H9 (cell line): ENCODE measurements at regions not wholly inside any gene's neighbourhood (a gene's known extent, or its start where the extent isn't known, plus 50 kb on each side); places are given as distances from the start of the nearest gene placed in this dataset.

Experiments
- DNase-seq: peaks from one replicate; pipeline ENCODE4 v3.0.0-alpha.2; 2017
- H2AFZ ChIP-seq: one replicate; pipeline ENCODE4 v1.6.1; 2013; ENCODE audit warnings: mild to moderate bottlenecking, low read length, control low read depth, moderate library complexity
- H2AK5ac ChIP-seq: 2 replicates; pipeline ENCODE4 v1.6.1; 2013; ENCODE audit warnings: low read length, control low read depth, mixed read lengths; ENCODE audit not compliant: insufficient read length
- H2BK120ac ChIP-seq: one replicate; pipeline ENCODE4 v1.6.1; 2013; ENCODE audit warnings: low read depth, mild to moderate bottlenecking, low read length, control low read depth, inconsistent platforms; ENCODE audit not compliant: poor library complexity, severe bottlenecking
- H2BK12ac ChIP-seq: 2 replicates; pipeline ENCODE4 v1.6.1; 2013; ENCODE audit warnings: low read length, control low read depth, mixed read lengths, low read depth; ENCODE audit not compliant: insufficient read length
- H2BK15ac ChIP-seq: 2 replicates; pipeline ENCODE4 v1.6.1; 2013; ENCODE audit warnings: low read depth, low read length, control low read depth
- H2BK20ac ChIP-seq: one replicate; pipeline ENCODE4 v1.6.1; 2013; ENCODE audit warnings: low read depth, mild to moderate bottlenecking, low read length, control low read depth, inconsistent platforms; ENCODE audit not compliant: poor library complexity, severe bottlenecking
- H2BK5ac ChIP-seq: 2 replicates; pipeline ENCODE4 v1.6.1; 2013; ENCODE audit warnings: low read length, control low read depth, mixed read lengths; ENCODE audit not compliant: insufficient read length
- H3K14ac ChIP-seq: 2 replicates; pipeline ENCODE4 v1.6.1; 2013; ENCODE audit warnings: low read length, control low read depth; ENCODE audit not compliant: insufficient read depth
- H3K18ac ChIP-seq: 2 replicates; pipeline ENCODE4 v1.6.1; 2013; ENCODE audit warnings: low read depth, mild to moderate bottlenecking, mixed read lengths, low read length, control low read depth; ENCODE audit not compliant: insufficient read length
- H3K23ac ChIP-seq: 2 replicates; pipeline ENCODE4 v1.6.1; 2013; ENCODE audit warnings: low read length, control low read depth, mixed read lengths, low read depth; ENCODE audit not compliant: insufficient read length
- H3K23me2 ChIP-seq: 2 replicates; pipeline ENCODE4 v1.6.1; 2013; ENCODE audit warnings: low read depth, mild to moderate bottlenecking, mixed read lengths, low read length, control low read depth; ENCODE audit not compliant: insufficient read length, poor library complexity, severe bottlenecking
- H3K27ac ChIP-seq: 2 replicates; pipeline ENCODE4 v1.5.1; 2013; ENCODE audit warnings: low read length, control low read depth, mixed read lengths, low read depth; ENCODE audit not compliant: insufficient read length
- H3K27me3 ChIP-seq: 2 replicates; pipeline ENCODE4 v1.6.1; 2013; ENCODE audit warnings: low read length, control low read depth, inconsistent platforms; ENCODE audit not compliant: insufficient read depth
- H3K4ac ChIP-seq: 2 replicates; pipeline ENCODE4 v1.6.1; 2013; ENCODE audit warnings: low read depth, mild to moderate bottlenecking, control low read depth, inconsistent platforms, low read length, moderate library complexity
- H3K4me1 ChIP-seq: 2 replicates; pipeline ENCODE4 v1.6.1; 2013; ENCODE audit warnings: low read length, control low read depth, inconsistent platforms; ENCODE audit not compliant: insufficient read depth
- H3K4me2 ChIP-seq: 2 replicates; pipeline ENCODE4 v1.6.1; 2013; ENCODE audit warnings: low read length, control low read depth, mixed read lengths; ENCODE audit not compliant: insufficient read length, insufficient read depth
- H3K56ac ChIP-seq: 2 replicates; pipeline ENCODE4 v1.6.1; 2013; ENCODE audit warnings: low read depth, mild to moderate bottlenecking, mixed read lengths, low read length, control low read depth; ENCODE audit not compliant: insufficient read length
- H3K79me1 ChIP-seq: 2 replicates; pipeline ENCODE4 v1.6.1; 2013; ENCODE audit warnings: low read depth, mild to moderate bottlenecking, moderate library complexity, low read length, control low read depth, inconsistent platforms; ENCODE audit not compliant: insufficient read depth, poor library complexity, severe bottlenecking
- H3K79me2 ChIP-seq: 2 replicates; pipeline ENCODE4 v1.6.1; 2013; ENCODE audit warnings: low read length, control low read depth, inconsistent platforms; ENCODE audit not compliant: insufficient read depth
- H3K9ac ChIP-seq: 2 replicates; pipeline ENCODE4 v1.6.1; 2013; ENCODE audit warnings: low read length, control low read depth, mixed read lengths; ENCODE audit not compliant: insufficient read length; ENCODE audit errors: extremely low read depth
- H3K9me3 ChIP-seq: one replicate; pipeline ENCODE4 v1.6.1; 2013; ENCODE audit warnings: low read depth, low read length, inconsistent platforms; ENCODE audit not compliant: control insufficient read depth
- H3T11ph ChIP-seq: one replicate; pipeline ENCODE4 v1.6.1; 2013; ENCODE audit warnings: mild to moderate bottlenecking, low read length, control low read depth, inconsistent platforms
- H4K20me1 ChIP-seq: one replicate; pipeline ENCODE4 v1.6.1; 2013; ENCODE audit not compliant: control insufficient read depth, insufficient read length, insufficient read depth
- H4K5ac ChIP-seq: 2 replicates; pipeline ENCODE4 v1.6.1; 2013; ENCODE audit warnings: low read depth, mild to moderate bottlenecking, mixed read lengths, low read length, control low read depth; ENCODE audit not compliant: insufficient read length
- H4K8ac ChIP-seq: replicated peaks from 2 replicates; pipeline ENCODE4 v1.6.1; 2013; ENCODE audit warnings: low read length, control low read depth, mixed read lengths, low read depth; ENCODE audit not compliant: insufficient read length
- H4K91ac ChIP-seq: 2 replicates; pipeline ENCODE4 v1.6.1; 2013; ENCODE audit warnings: low read depth, mild to moderate bottlenecking, moderate library complexity, mixed read lengths, low read length, control low read depth; ENCODE audit not compliant: insufficient read length
- H3K27ac Mint-ChIP-seq, 3 experiments: 2 replicates in 2 of 3; 3 replicates in 1 of 3; pipeline ENCODE4 v1.8.0; 2020 to 2021; ENCODE audit warnings: mixed read lengths in 3 of 3, mild to moderate bottlenecking in 1 of 3, moderate library complexity in 1 of 3
- H3K27me3 Mint-ChIP-seq: 2 replicates; pipeline ENCODE4 v1.8.0; 2021; ENCODE audit warnings: low read depth, mild to moderate bottlenecking, moderate library complexity, mixed read lengths
- H3K36me3 Mint-ChIP-seq, 3 experiments: 2 replicates in 2 of 3; 3 replicates in 1 of 3; pipeline ENCODE4 v1.8.0; 2020 to 2021; ENCODE audit warnings: low read depth in 3 of 3, mixed read lengths in 3 of 3; ENCODE audit not compliant: insufficient read depth in 1 of 3
- H3K4me1 Mint-ChIP-seq, 2 experiments: 2 replicates each; pipeline ENCODE4 v1.8.0; 2020; ENCODE audit warnings: mixed read lengths in 2 of 2
- H3K4me3 Mint-ChIP-seq, 2 experiments: 2 replicates in 1 of 2; 3 replicates in 1 of 2; pipeline ENCODE4 v1.8.0; 2020 to 2021; ENCODE audit warnings: mild to moderate bottlenecking in 2 of 2, mixed read lengths in 2 of 2, moderate library complexity in 1 of 2
- H3K9me3 Mint-ChIP-seq, 2 experiments: 2 replicates in 1 of 2; 3 replicates in 1 of 2; pipeline ENCODE4 v1.8.0; 2020; ENCODE audit warnings: mild to moderate bottlenecking in 2 of 2, mixed read lengths in 2 of 2, moderate library complexity in 1 of 2
- WGBS: extraction: QIAGEN DNeasy Blood & Tissue Kit; methylation state at CpG from one replicate; pipeline ENCODE4 v1.1.7; 2013; ENCODE audit warnings: missing lambda C conversion rate, low lambda C conversion rate, mixed read lengths; ENCODE audit not compliant: insufficient read length; ENCODE audit errors: extremely low coverage; 5-methylcytosine and 5-hydroxymethylcytosine counted together
- TF ChIP-seq, protein P1 (sequence below): fragments of 200-600 bp; sonication (generic); conservative IDR thresholded peaks from 3 replicates; pipeline ENCODE4 v1.8.0; 2021; ENCODE audit warnings: antibody characterized with exemption, mild to moderate bottlenecking

DNA sequence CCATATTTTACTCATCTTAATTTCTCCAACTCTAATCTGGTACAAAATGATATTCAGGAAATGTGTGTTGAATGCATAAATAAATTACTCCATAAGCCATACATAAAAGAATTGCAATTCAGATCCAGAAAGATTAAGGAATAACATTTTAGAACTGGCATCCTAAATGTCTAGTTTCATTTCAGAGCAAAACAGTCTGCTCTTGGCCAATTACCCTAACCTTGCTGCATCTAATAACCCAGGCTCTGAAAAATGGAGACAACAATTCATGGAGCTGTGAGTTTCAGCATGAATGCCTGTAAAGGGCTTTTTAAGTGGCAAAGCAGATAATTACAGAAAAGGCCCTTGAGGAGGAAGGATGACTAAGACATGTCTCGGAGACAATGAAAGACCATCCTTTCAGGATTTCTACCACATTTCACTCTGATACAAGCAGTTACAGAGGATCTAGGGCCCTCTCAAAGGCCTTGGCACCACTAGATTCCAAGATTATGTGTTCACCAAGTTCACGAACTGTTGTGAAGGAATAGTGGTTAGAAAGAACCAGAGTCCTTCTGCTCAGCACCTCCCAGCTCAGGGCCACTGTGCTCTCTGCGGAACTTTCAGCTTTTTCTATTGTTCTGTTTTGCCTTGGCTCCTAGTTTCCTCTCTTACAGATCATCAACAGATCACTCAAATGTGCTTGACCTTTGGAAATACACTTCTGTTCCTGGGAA, 157.6 kb upstream of the BLID start:
- Histone ChIP-seq H3K56ac (no peak overlapping the region), H3K23ac (no peak overlapping the region), H2BK120ac (no peak overlapping the region), H3K18ac (no peak overlapping the region), H3K79me1 (no peaks in the 10 kb centered on the region), H2BK12ac (no peak overlapping the region), H4K20me1 (no peaks in the 10 kb centered on the region), H3K4ac (no peak overlapping the region), H4K91ac (no peak overlapping the region), H2BK20ac (no peak overlapping the region), H3K4me1 (no peaks in the 10 kb centered on the region; the same call in 1 of the 2 replicates), H3K27me3 (no peaks in the 10 kb centered on the region), H3K23me2 (no peaks in the 10 kb centered on the region), H3K27ac (no peak overlapping the region), H2BK5ac (no peak overlapping the region), H2AFZ (no peak overlapping the region), H3T11ph (no peak overlapping the region), H3K9me3 (no peaks in the 10 kb centered on the region), H4K5ac (no peak overlapping the region), H3K4me2 (no peak overlapping the region), H3K9ac (no peak overlapping the region), H3K79me2 (no peaks in the 10 kb centered on the region), H4K8ac (no peak overlapping the region), H3K14ac (no peak overlapping the region), H2AK5ac (no peak overlapping the region), H2BK15ac (no peak overlapping the region)
- H3K36me3 Mint-ChIP-seq, result no peaks in the 10 kb centered on the region
- no peak overlapping the region for H3K27ac Mint-ChIP-seq
- no peaks in the 10 kb centered on the region for H3K27me3 Mint-ChIP-seq
- peaks cover 9 to 16% of the 10 kb centered on the region in 2 experiments; a peak in 3 of 4 replicates for H3K4me1 Mint-ChIP-seq
- no CpG with 5 or more reads among the region's 3 CpGs for WGBS
- TF ChIP-seq, protein P1, sequence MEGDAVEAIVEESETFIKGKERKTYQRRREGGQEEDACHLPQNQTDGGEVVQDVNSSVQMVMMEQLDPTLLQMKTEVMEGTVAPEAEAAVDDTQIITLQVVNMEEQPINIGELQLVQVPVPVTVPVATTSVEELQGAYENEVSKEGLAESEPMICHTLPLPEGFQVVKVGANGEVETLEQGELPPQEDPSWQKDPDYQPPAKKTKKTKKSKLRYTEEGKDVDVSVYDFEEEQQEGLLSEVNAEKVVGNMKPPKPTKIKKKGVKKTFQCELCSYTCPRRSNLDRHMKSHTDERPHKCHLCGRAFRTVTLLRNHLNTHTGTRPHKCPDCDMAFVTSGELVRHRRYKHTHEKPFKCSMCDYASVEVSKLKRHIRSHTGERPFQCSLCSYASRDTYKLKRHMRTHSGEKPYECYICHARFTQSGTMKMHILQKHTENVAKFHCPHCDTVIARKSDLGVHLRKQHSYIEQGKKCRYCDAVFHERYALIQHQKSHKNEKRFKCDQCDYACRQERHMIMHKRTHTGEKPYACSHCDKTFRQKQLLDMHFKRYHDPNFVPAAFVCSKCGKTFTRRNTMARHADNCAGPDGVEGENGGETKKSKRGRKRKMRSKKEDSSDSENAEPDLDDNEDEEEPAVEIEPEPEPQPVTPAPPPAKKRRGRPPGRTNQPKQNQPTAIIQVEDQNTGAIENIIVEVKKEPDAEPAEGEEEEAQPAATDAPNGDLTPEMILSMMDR, result no peak
- DNase-seq, result no peak
- no peak overlapping the region for H3K4me3 Mint-ChIP-seq
- no peaks in the 10 kb centered on the region for H3K9me3 Mint-ChIP-seq
